IMR-90 (cell line): ENCODE measurements at regions not wholly inside any gene's neighbourhood (a gene's known extent, or its start where the extent isn't known, plus 50 kb on each side); places are given as distances from the start of the nearest gene placed in this dataset.

ENCODE experiments used
- ATAC-seq: fragments of 200-7000 bp; cut with Tn5 transposase; 2 replicates; pipeline ENCODE4 v1.9.1; 2020; ENCODE audit warnings: low read depth, mild to moderate bottlenecking, moderate library complexity
- BruUV-seq: library from RNA; stranded (reverse); fragments of 400-500 nt; replicated peaks from 2 replicates; lab custom pipeline; 2021; lab: Mats Ljungman, UMichigan
- CTCF ChIA-PET: fragments of 300-600 bp; formaldehyde crosslinking; extraction: SDS; loops from one replicate; lab custom pipeline; 2021; ENCODE audit warnings: antibody characterized with exemption; lab: Yijun Ruan, JAX
- POLR2A ChIA-PET: fragments of 300-600 bp; sonication (Branson Sonifier 250); formaldehyde crosslinking; loops from one replicate; lab custom pipeline; 2022; ENCODE audit warnings: antibody characterized with exemption; ENCODE audit not compliant: unreplicated experiment; lab: Charles Lee
- DNase-seq: peaks from one replicate; pipeline ENCODE4 v3.0.0; 2013
- H2AFZ ChIP-seq: replicated peaks from 2 replicates; pipeline ENCODE3; 2013; ENCODE audit warnings: low read length, mild to moderate bottlenecking; ENCODE audit not compliant: poor library complexity
- H2AK5ac ChIP-seq: 2 replicates; pipeline ENCODE4 v1.6.1; 2013; ENCODE audit warnings: low read depth, low read length, inconsistent platforms
- H2AK9ac ChIP-seq: replicated peaks from 2 replicates; pipeline ENCODE3; 2013; ENCODE audit warnings: mild to moderate bottlenecking, low read depth, low read length, moderate library complexity; ENCODE audit not compliant: poor library complexity
- H2BK120ac ChIP-seq: 2 replicates; pipeline ENCODE4 v1.6.1; 2013; ENCODE audit warnings: low read depth, low read length, inconsistent platforms
- H2BK15ac ChIP-seq: 3 replicates; pipeline ENCODE4 v1.6.1; 2013; ENCODE audit warnings: low read depth, low read length, inconsistent platforms
- H2BK20ac ChIP-seq: 2 replicates; pipeline ENCODE4 v1.6.1; 2013; ENCODE audit warnings: low read depth, mild to moderate bottlenecking, inconsistent platforms, low read length, moderate library complexity
- H2BK5ac ChIP-seq: 2 replicates; pipeline ENCODE4 v1.6.1; 2013; ENCODE audit warnings: mild to moderate bottlenecking, low read depth, low read length, inconsistent platforms; ENCODE audit not compliant: poor library complexity, severe bottlenecking
- H3K14ac ChIP-seq: replicated peaks from 2 replicates; pipeline ENCODE4 v1.6.1; 2013; ENCODE audit warnings: low read depth, low read length, inconsistent platforms
- H3K18ac ChIP-seq: 2 replicates; pipeline ENCODE4 v1.6.1; 2013; ENCODE audit warnings: low read depth, low read length, control low read depth
- H3K23ac ChIP-seq: 2 replicates; pipeline ENCODE4 v1.6.1; 2013; ENCODE audit warnings: low read depth, low read length, inconsistent platforms
- H3K27ac ChIP-seq: 2 replicates; pipeline ENCODE4 v1.5.1; 2013; ENCODE audit warnings: mild to moderate bottlenecking, control low read depth, low read length; ENCODE audit not compliant: insufficient read depth
- H3K27me3 ChIP-seq: 2 replicates; pipeline ENCODE4 v1.6.1; 2013; ENCODE audit warnings: low read length; ENCODE audit not compliant: control insufficient read depth, insufficient read depth
- H3K36me3 ChIP-seq: 2 replicates; pipeline ENCODE4 v1.6.1; 2013; ENCODE audit warnings: low read length, mixed read lengths; ENCODE audit not compliant: control insufficient read depth, insufficient read depth
- H3K4ac ChIP-seq: 2 replicates; pipeline ENCODE4 v1.6.1; 2013; ENCODE audit warnings: low read depth, low read length, inconsistent platforms
- H3K4me1 ChIP-seq: 2 replicates; pipeline ENCODE4 v1.6.1; 2013; ENCODE audit warnings: low read length, mixed read lengths; ENCODE audit not compliant: control insufficient read depth, insufficient read depth
- H3K4me2 ChIP-seq: 2 replicates; pipeline ENCODE4 v1.6.1; 2013; ENCODE audit warnings: low read depth, mild to moderate bottlenecking, control low read depth, low read length, moderate library complexity
- H3K4me3 ChIP-seq: 2 replicates; pipeline ENCODE4 v1.5.1; 2013; ENCODE audit warnings: low read depth, mild to moderate bottlenecking, control low read depth, low read length, moderate library complexity; ENCODE audit not compliant: insufficient read depth
- H3K56ac ChIP-seq: 2 replicates; pipeline ENCODE4 v1.6.1; 2013; ENCODE audit warnings: low read length, inconsistent platforms; ENCODE audit not compliant: insufficient read depth; ENCODE audit errors: extremely low read depth
- H3K79me1 ChIP-seq, 2 experiments: 2 replicates each; pipeline ENCODE4 v1.6.1; 2013; ENCODE audit warnings: low read length in 2 of 2, inconsistent platforms in 1 of 2, low read depth in 1 of 2
- H3K9ac ChIP-seq: 2 replicates; pipeline ENCODE4 v1.6.1; 2013; ENCODE audit warnings: low read depth, low read length, control low read depth
- H3K9me1 ChIP-seq: 2 replicates; pipeline ENCODE4 v1.6.1; 2013; ENCODE audit warnings: low read length, inconsistent platforms; ENCODE audit not compliant: insufficient read depth
- H3K9me3 ChIP-seq: 2 replicates; pipeline ENCODE4 v1.6.1; 2013; ENCODE audit warnings: low read length; ENCODE audit not compliant: control insufficient read depth, insufficient read depth
- H4K20me1 ChIP-seq: 2 replicates; pipeline ENCODE4 v1.6.1; 2013; ENCODE audit warnings: low read length, inconsistent platforms; ENCODE audit not compliant: insufficient read depth
- H4K5ac ChIP-seq: 2 replicates; pipeline ENCODE4 v1.6.1; 2013; ENCODE audit warnings: mild to moderate bottlenecking, low read depth, low read length, control low read depth
- H4K8ac ChIP-seq, 2 experiments: 2 replicates each; pipeline ENCODE4 v1.6.1; 2013; ENCODE audit warnings: low read depth in 2 of 2, low read length in 2 of 2, control low read depth in 1 of 2, inconsistent platforms in 1 of 2
- H4K91ac ChIP-seq: 2 replicates; pipeline ENCODE4 v1.6.1; 2013; ENCODE audit warnings: low read depth, low read length, inconsistent platforms; ENCODE audit not compliant: insufficient read depth
- BHLHE40 ChIP-seq: fragments of 150-350 bp; IDR thresholded peaks from 2 replicates; pipeline ENCODE4 v1.6.1; 2016; ENCODE audit warnings: mild to moderate bottlenecking, low read depth, low read length
- CEBPB ChIP-seq: IDR thresholded peaks from 2 replicates; pipeline ENCODE4 v1.6.1; 2012; ENCODE audit warnings: low read depth, low read length, improper control_type of control experiment
- CHD1 ChIP-seq: IDR thresholded peaks from 2 replicates; pipeline ENCODE4 v1.6.1; 2012; ENCODE audit warnings: low read depth, low read length, improper control_type of control experiment
- CTCF ChIP-seq: conservative IDR thresholded peaks from 2 replicates; pipeline ENCODE4 v1.5.1; 2012; ENCODE audit warnings: mild to moderate bottlenecking, low read depth, low read length, improper control_type of control experiment
- ELK1 ChIP-seq: fragments of 150-350 bp; IDR thresholded peaks from 2 replicates; pipeline ENCODE4 v1.6.1; 2016; ENCODE audit warnings: low read depth, mild to moderate bottlenecking, low read length, moderate library complexity, borderline replicate concordance
- FOS ChIP-seq: fragments of 150-350 bp; IDR thresholded peaks from 2 replicates; pipeline ENCODE4 v1.6.1; 2016; ENCODE audit warnings: low read depth, low read length
- MAFK ChIP-seq: IDR thresholded peaks from 2 replicates; pipeline ENCODE4 v1.6.1; 2012; ENCODE audit warnings: low read depth, low read length, improper control_type of control experiment
- MAZ ChIP-seq: IDR thresholded peaks from 2 replicates; pipeline ENCODE4 v1.6.1; 2012; ENCODE audit warnings: low read depth, mild to moderate bottlenecking, low read length, improper control_type of control experiment, moderate library complexity, borderline replicate concordance
- MXI1 ChIP-seq: IDR thresholded peaks from 2 replicates; pipeline ENCODE4 v1.6.1; 2012; ENCODE audit warnings: low read depth, mild to moderate bottlenecking, low read length, moderate library complexity, borderline replicate concordance
- NFE2L2 ChIP-seq: fragments of 150-350 bp; IDR thresholded peaks from 2 replicates; pipeline ENCODE4 v1.6.1; 2016; ENCODE audit warnings: low read depth, mild to moderate bottlenecking, low read length
- POLR2A ChIP-seq: IDR thresholded peaks from 2 replicates; pipeline ENCODE4 v1.6.1; 2012; ENCODE audit warnings: mild to moderate bottlenecking, low read depth, low read length
- RAD21 ChIP-seq: IDR thresholded peaks from 2 replicates; pipeline ENCODE4 v1.6.1; 2012; ENCODE audit warnings: low read length, improper control_type of control experiment
- RCOR1 ChIP-seq: IDR thresholded peaks from 2 replicates; pipeline ENCODE4 v1.6.1; 2012; ENCODE audit warnings: mild to moderate bottlenecking, low read length, improper control_type of control experiment; ENCODE audit not compliant: insufficient replicate concordance
- RFX5 ChIP-seq: IDR thresholded peaks from 2 replicates; pipeline ENCODE4 v1.8.0; 2012; ENCODE audit warnings: low read depth, mild to moderate bottlenecking, low read length, moderate library complexity
- SMC3 ChIP-seq: fragments of 150-350 bp; IDR thresholded peaks from 2 replicates; pipeline ENCODE4 v1.6.1; 2016; ENCODE audit warnings: low read depth, mild to moderate bottlenecking, antibody characterized with exemption, low read length, moderate library complexity
- USF2 ChIP-seq: fragments of 150-350 bp; IDR thresholded peaks from 2 replicates; pipeline ENCODE4 v1.6.1; 2017; ENCODE audit warnings: mild to moderate bottlenecking, antibody characterized with exemption, low read length, low read depth
- WGBS, 2 experiments: methylation state at CpG; one replicate each; pipeline versions ENCODE4 v1.1.5 to v1.1.7; 2013; ENCODE audit warnings: missing lambda C conversion rate in 2 of 2; ENCODE audit not compliant: insufficient read length in 1 of 2; ENCODE audit errors: extremely low coverage in 2 of 2; 5-methylcytosine and 5-hydroxymethylcytosine counted together
- dilution Hi-C: fragments of 300-500 bp; cut with HindIII; formaldehyde crosslinking; loops from one replicate; pipeline ENCODE4 v1.14.3; 2018; ENCODE audit warnings: low sequenced_read_pairs; ENCODE audit not compliant: unreplicated experiment
- in situ Hi-C: fragments of 300-500 bp; cut with MboI; formaldehyde crosslinking; loops from 3 replicates; pipeline ENCODE4 v1.14.3; 2019; ENCODE audit warnings: low sequenced_read_pairs, inconsistent platforms, mixed read lengths
- intact Hi-C: fragments of 100-400 bp; cut with micrococcal nuclease; formaldehyde crosslinking; loops from 2 replicates; pipeline ENCODE4 v1.10.0; 2022

- WGBS, 2 experiments: no CpG with 5 or more reads among the region's 1 CpG
- no peak overlapping the region for H2BK20ac ChIP-seq
- ChIA-PET CTCF (no interaction called here), POLR2A (no interaction called here)
- no peak overlapping the region for H2AK5ac ChIP-seq
- no peaks in the 10 kb centered on the region for H3K36me3 ChIP-seq
- H3K4ac ChIP-seq: no peak overlapping the region
- H3K4me3 ChIP-seq: no peak overlapping the region
- dilution Hi-C loops: no loop called here
- H3K9me3 ChIP-seq: no peaks in the 10 kb centered on the region
- H3K23ac ChIP-seq: no peak overlapping the region
- no TSS peak for BruUV-seq
- H4K20me1 ChIP-seq: no peaks in the 10 kb centered on the region
- no peak overlapping the region for H3K56ac ChIP-seq
- no peak overlapping the region for H3K9ac ChIP-seq
- H3K14ac ChIP-seq: no peak overlapping the region
- H4K5ac ChIP-seq: no peak overlapping the region
- H2BK120ac ChIP-seq: no peak overlapping the region
- H2AFZ ChIP-seq: no peak overlapping the region
- H2BK15ac ChIP-seq: no peak overlapping the region
- no peak overlapping the region for H2BK5ac ChIP-seq
- no peaks in the 10 kb centered on the region for H3K4me1 ChIP-seq
- no peak overlapping the region for H3K27ac ChIP-seq
- no peak overlapping the region for H3K4me2 ChIP-seq
- H3K18ac ChIP-seq: no peak overlapping the region
- H2AK9ac ChIP-seq: no peak overlapping the region
- H3K79me1 ChIP-seq: no peaks in the 10 kb centered on the region
- TF ChIP-seq MXI1: no peak
- TF ChIP-seq MAZ: no peak
- TF ChIP-seq RAD21: no peak
- TF ChIP-seq POLR2A: no peak
- TF ChIP-seq CTCF: no peak
- no peak for TF ChIP-seq RCOR1
- TF ChIP-seq RFX5: no peak
- TF ChIP-seq NFE2L2: no peak
- TF ChIP-seq MAFK: no peak
- TF ChIP-seq CEBPB: no peak
- no peak for TF ChIP-seq SMC3
- TF ChIP-seq USF2: no peak
- TF ChIP-seq BHLHE40: no peak
- no peak for TF ChIP-seq FOS
- TF ChIP-seq CHD1: no peak
- no peak for TF ChIP-seq ELK1
- ATAC-seq (no peak), DNase-seq (peak; percentile 7)
- no peak overlapping the region for H4K91ac ChIP-seq
- intact Hi-C loops: no loop called here
- no peaks in the 10 kb centered on the region for H3K27me3 ChIP-seq
- in situ Hi-C loops: no loop called here
- H3K9me1 ChIP-seq: peaks cover 2% of the 10 kb centered on the region; the same call in 1 of the 2 replicates
- no peak overlapping the region for H4K8ac ChIP-seq
Measured at GRCh38 chr1:101088431-101088830, 62.8 kb upstream of the DPH5 start.
